Stimulated activated CD8-positive, alpha-beta memory T cell treated with anti-CD3 and anti-CD28 coated beads, Interleukin-7, amount 100 ng/mL, for 1 hour (primary cell): ENCODE measurements at regions not wholly inside any gene's neighbourhood (a gene's known extent, or its start where the extent isn't known, plus 50 kb on each side); places are given as distances from the start of the nearest gene placed in this dataset.

ENCODE experiments used
- DNase-seq, 2 donors: peaks; one replicate each; pipeline ENCODE4 v3.0.0-alpha.2; 2020; ENCODE audit warnings: low read depth in 2 of 2

DNA sequence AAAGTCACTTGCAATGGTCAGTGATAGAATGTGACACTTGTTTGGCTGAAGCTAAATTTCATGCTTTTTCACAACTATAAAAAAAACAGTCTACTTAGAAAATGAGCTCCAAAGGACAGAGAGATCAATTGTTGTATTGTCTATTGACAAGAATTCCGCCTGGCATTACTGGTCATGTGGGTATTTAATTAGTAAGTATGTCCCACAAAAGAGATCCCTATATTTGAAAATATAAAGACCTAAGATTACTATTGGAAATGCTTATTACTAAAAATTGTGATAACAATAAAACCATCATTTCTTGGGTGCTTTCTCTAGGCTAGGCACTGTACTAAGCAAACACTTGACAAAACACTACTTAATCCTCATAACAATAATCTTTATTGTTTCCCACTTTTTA lies 745.2 kb upstream of the C9orf72 start:
- no peak for DNase-seq

DNA sequence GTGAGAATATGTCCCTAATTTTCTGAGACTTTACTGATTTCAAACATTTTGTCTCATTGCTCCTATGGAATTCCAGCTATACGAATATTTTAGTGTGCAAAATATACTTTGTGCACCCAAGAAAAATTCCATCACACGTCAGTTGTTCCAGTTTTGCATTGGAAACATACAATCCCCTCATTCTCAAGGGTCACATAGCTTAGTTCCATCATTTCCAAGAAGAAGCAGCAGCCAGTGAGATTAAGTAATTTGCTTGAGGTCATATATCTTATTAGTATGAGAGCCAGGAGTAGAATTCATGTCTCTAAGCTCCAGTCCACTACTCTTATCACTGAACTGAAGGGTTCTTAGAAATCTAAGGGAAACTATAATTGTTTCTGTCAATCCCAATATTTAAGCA lies 746.7 kb upstream of the C9orf72 start:
- no peak for DNase-seq

DNA sequence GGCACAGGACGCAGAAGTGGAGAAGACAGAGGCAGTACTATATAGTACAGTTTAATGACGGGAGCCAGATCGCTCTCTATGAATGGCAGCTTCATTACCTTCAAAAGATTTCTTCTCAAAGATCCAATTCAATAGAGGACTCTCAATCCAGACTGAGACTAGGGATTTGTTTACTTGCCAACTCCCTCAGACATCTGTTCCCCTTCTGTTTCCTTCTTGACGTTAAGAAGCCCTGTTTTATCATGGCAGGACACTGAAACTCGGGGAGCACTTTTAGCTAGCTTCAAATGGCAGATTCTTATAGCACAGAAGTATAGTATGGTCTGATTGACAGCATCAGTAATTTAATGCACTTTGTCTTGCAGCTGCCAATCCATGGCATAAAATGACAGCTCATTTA lies 747.3 kb upstream of the C9orf72 start:
- no peak for DNase-seq

DNA sequence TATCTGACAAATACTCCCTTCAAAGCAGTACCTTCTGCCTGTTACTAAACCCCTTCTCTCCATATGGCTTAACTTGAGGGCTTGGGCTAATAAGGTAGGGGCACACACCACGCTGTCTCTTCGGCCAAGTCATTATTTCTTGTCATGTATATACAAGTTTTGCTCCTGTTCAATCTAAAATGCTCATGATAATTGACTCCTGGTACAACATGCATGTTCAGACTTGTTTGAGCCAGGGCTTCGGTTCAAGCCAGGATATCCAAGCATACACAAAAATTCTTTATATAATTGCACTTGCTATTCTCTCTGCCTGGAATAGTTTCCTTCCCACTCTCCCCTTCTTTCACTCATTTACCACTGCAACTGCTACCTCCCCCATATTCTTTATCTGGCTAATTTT lies 756.0 kb upstream of the C9orf72 start:
- no peak for DNase-seq

DNA sequence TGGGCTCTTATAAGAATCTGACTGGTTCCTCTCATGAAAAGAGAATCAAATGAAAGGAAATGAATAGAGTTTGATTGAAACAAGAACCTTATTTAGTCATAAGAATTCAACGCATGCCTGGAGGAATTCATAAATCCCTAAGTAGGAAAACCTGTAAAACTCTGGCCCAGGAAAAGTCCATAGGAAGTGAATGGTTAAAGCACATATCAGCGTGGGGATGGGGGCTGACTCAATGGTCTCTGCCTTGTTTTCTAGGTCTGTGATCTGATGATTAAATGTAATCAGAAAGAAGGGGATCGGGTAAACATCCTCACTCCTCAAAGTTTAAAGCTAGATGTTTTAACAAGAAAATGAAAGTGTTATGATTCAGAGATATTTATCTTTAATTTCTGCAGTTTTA lies 759.4 kb upstream of the C9orf72 start:
- no peak for DNase-seq

DNA sequence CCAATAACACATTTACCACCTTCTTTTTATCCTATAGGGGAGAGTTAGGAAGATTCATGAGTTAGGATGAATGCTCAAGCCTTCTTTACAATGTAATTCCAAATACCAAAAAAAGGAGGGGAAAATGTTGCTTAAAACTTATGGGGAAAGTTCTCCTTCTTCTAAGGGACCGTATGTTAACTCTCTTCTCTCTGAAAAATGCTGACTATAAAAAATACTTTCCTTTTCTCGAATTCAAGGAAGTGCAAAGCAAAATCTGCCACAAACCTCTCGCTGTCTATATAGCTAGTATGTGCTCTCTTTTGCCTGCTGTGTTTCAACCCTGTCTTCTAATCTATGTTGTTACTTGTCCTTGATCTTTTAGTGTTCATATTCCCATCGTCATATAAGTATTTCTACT lies 768.6 kb upstream of the C9orf72 start:
- no peak for DNase-seq

DNA sequence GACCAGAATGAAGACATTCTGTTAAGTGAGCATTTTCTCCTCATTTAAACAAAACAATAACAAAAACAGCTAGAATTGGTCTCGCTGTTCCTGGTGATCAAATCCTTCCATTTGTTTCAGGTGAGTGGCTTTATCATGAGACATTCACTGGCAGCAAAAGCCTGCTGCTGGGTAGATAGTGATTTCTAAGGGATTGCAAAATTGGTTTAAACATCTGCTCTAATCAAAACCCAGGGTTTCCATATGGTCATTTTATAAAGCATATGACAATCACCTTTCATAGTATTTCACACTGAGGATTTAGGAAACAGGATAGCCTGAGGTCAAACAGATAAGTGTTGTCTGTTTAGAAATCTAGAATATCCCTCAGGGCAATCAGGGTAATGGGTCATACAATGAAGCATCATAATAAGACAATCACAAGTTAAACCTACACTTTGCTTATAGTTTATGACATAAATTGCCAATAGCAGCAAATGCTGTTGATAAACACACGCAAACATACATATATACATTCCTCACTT lies 769.6 kb upstream of the C9orf72 start:
- DNase-seq = no peak

DNA sequence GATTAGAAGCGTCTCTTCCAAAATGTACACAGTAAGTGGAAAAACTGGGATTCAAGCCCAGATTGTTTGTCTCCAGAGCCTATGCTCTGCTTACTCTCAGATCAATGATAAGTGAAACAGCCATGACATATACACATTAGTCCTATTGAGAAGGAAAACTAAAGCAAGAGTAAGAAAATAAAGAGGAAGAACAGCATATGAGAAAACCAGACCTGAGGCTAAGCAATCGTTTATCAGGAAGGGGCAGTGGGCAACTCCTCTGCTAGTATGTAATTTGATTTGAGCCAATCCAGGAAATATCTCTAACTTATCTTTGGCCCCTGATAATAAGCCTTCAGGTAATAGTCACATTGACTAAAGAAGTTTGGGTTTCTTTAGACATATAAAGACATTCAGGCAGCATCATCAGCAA lies 789.9 kb upstream of the C9orf72 start:
- no peak for DNase-seq

DNA sequence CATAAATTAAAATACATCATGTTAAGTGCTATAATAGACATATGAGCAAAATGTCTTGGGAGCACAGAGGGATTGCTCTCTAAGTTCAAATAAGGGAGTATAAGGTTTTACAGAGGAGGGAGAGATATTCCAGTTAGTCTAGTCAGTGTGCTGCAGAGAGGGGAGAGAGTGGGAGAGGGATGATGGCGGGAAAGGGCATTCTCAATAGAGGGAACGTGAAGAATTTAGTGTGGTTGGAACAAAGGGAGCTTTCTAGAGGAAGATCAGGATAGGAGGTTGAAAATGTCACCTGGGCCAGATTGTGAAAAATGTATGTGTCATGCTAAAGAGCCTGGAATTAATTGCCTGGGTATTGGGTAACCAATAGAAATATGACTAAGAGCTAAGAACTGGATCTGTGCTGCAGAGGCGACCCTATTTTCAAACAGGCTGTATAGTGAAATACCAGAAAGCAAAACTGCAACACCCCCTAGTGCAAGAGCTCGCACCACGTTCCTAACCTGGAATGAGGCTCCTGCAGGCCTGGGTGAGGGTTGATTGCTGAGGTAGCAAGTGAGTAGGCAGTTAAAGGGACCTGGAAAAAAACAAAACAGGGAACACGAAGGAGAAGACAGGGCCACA lies 791.8 kb upstream of the C9orf72 start:
- DNase-seq = no peak

DNA sequence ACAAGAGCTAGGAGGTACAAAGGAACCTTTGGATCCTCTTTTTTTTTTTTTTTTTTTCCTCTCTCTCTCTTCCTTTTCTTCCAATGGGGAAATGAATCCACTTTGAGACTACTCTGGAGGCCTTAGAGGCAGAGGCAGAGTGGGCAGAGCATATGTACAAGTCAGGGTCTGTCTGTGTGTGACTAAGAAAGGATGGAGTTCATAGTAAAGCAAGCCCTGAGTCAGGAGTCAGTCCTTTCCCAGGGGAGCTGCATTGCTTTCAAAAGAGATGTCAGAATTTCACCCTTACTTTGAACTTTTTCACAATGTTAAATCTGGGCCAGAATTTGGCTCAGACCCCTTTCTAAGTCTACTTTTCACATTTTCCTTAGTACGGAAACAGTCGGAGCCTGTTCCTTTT lies 792.4 kb upstream of the C9orf72 start:
- DNase-seq = no peak

DNA sequence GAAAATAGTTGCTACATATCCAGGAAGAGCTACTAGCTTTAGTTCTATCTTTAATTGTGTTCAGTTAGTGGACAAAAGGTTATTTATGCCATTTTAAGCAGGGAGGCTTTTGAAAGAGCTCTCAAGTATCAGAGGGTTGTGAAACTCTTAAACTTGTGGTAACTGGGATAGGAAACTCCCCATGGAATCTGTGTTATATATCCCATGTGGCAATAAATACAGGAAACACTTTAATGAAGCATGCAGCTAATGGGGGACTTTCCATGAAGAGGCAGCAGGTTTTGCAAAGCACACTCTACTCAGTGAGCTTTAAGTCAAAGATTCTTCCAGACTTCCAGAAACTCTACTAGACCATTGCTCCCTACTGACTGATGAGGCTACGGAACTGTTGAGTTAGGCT lies 805.0 kb upstream of the C9orf72 start:
- no peak for DNase-seq

DNA sequence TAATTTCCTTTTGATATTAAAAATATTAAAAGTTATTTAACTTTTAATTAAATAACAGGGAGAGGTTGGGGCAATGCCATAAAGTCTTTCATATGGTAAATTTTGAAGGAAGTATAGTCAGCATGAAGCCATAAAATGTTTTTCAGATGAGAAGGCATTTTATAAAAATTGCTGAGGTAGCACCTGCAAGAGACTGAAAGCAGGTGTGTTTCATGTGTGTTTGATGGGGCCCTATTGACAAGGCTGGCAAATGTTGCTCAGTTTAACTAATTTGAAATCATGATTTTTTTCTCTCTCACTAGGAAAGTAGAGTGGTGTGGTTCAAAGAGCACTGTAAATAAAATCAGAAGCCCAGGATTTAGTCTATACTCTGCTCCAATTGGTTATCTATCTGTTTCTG lies 805.8 kb upstream of the C9orf72 start:
- no peak for DNase-seq

DNA sequence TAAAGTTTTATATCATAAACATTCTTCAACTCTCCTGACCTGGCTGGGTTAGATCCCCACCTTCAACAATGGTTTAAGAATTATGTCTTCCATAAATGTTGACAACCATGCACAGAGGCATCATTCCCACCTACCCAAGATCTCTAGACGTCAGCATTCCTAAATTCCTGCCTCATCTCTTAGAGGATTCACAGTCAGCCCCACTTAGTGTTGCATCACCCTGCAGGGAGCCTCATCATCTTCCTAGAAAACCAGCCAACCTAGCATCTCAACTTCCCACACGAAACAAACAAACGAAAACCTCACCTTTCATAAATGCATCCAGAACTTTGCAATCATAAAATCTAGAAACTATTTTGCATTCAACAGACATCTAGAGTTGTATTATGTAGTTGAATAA lies 816.1 kb upstream of the C9orf72 start:
- no peak for DNase-seq

DNA sequence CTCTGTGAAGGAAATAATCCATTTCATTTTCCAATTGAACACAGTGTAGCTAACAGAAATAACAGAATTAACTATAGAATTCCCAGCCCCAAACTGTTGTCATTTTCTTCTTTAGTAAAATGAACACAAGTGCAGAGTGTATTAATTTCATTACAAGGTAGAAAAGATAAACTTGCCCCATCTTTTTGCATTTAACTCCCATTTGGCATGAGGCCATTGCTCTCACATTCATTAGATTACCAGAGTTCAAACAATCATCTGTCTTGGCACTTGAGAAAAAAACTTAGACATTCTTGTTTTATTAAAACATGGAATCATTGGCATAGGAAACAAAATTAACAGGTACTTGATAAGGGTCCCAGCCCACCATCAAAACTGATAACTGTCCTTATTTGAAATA lies 821.5 kb upstream of the C9orf72 start:
- no peak for DNase-seq

DNA sequence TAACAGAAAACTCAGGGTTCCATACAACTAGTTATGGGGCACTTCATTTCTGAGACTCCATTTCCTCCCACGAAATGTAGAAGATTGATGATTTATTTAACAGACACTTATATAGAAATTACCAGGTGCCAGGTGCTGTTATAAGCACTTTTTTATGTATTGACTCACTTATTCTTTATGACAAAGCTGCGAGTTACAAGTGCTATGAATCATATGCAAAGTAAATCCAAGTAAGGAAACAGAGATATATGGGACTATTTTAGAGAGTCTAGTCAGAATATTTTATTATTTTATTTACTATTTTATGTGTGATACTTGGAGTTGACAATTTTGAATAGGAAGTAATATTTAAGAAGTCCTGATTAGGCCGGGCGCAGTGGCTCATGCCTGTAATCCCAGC lies 822.8 kb upstream of the C9orf72 start:
- DNase-seq = no peak

DNA sequence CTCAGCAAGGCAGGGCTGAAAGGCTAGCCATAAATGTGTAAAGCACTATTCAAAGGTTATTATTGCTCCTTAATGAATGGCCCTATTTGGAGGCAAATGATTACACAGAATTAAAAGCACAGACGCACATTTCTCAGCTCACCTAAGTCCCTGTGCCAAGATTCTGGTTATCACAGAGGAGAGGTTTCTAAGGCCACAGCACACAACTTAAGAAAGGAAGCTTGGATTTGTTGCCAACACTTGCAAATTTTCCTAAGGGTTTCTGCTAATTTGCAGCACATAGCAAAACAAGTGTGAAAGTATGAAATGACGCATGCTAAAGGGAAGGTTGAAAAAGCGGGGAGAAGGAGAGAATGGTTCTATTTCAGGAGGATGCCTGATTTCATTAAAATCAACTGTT lies 834.1 kb upstream of the C9orf72 start:
- no peak for DNase-seq

DNA sequence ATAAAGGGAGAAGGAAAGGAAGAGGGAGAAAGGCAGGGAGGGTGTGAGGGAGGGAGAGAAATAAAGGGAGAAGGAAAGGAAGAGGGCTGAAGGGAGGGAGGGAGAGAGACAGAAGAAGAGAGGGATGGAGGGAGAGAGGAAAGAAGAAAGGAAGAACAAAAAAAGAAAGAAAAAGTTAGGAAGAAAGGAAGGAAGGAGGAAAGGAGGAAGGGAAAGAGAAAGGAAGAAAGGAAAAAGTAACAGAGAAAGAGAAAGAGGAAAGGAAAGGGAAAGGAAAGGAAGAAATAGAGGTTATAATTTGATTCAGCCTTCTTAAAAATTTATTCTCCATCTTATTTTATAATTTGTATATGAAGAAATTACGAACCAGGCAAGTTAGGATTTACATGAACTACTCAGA lies 836.6 kb upstream of the C9orf72 start:
- DNase-seq = no peak

DNA sequence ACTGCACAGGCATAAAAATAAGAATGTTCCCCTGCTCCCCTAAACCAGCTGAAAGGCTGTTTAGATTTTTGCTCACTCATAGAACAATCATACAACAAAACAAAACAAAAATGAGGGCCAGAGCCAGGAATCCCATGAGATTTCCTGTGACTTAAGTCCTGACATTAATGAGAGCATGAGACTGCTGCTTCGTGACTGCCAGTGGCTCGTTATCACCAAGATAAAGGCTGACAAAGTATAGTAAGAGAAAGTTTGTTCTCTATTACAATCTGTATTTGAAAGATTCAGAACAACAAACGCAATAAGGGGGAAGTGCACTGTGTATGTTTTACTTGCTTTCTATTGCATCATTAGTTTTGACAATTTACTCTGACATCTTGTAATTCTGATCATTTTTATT lies 837.1 kb upstream of the C9orf72 start:
- DNase-seq = no peak

DNA sequence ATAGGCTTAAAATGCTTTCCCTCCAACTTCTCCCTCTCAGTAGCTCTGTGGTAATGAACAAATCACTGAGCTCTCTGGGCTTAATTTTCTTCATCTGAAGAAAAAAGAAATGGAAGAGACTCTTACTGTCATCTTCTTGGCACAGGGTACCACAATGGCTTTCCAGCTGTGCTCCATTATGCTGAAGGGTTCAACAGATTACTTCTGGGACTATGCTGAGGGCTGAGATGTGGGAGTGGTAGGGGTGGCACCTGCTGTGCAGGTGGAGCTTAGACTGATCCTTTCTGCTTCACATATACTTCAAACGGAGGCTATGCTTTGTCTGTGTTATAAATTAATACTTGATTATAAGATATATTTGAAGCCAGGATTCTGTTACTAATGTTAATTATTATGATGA lies 840.2 kb upstream of the C9orf72 start:
- no peak for DNase-seq

DNA sequence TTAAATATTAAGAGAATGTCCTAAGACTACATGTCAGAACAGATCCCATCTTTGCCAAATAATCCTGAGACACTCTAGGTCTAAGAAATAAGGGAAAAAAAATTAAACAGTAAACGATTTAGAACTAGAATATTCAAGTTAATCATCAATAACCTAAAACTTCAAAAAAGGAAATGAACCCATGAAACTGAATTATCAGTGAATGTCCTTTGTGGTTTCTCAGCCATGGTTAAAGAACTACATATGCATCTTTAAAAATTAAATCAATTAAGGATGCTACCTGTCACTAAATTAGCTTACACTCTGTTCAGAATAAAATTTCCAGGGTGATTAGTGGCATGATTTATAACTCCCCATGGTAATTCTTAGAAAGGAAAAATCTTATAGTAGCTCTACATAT lies 850.0 kb upstream of the C9orf72 start:
- DNase-seq = no peak

DNA sequence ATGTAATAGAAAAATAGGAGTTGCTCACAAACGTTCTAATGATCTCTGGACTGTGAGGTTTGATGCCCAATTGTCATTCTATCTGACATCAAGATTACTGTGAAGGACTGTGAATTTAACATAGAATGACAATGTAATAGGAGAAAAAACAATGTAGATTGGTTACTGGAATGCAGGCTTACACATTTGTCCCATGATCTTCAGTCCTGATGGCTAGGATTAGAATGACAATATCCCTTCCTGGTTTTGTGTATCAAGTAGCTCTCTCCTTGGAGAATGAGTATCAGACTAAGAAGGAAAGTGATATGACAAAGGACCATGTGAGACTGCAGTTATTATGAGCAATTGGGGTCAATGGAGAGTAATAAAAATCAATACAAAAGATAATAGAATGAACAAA lies 862.2 kb upstream of the C9orf72 start:
- DNase-seq = no peak

DNA sequence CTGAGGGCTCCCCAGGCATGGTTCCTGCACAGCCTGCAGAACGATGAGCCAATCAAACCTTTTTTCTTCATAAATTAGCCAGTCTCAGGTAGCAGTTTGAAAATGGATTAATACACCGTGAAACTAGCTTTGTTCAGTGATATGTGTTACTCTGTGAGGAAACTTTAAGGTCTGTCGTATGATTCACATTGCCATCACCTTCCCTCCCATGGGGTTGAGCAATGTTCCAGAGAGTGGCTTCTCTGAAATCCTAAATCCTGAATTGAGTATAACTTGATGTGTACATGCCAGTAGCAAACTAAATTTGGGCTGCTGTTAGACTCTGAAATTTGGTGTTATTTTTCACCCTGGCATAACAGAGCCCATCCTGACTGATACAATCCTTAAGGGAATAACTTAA lies 866.4 kb upstream of the C9orf72 start:
- DNase-seq = no peak

DNA sequence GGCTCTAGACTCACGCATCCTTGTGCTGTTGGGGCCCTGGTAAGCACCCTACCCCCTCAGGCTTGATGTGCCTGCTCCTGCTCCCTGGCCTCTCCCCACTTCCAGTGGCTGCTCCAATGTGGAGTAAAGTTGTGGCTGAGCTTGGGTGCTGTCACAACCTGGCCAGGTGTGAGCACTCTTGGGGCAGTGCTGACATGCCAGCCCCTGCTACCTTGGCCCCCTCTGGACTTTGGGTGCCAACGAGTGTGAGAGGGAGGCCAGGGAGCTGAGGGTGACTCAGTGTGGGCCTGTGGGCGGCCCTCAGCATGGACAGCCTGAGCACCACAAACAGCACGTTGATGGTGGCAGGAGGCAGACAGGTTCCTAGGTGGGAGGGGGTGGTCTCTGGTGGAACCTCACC lies 870.2 kb upstream of the C9orf72 start:
- DNase-seq = no peak

DNA sequence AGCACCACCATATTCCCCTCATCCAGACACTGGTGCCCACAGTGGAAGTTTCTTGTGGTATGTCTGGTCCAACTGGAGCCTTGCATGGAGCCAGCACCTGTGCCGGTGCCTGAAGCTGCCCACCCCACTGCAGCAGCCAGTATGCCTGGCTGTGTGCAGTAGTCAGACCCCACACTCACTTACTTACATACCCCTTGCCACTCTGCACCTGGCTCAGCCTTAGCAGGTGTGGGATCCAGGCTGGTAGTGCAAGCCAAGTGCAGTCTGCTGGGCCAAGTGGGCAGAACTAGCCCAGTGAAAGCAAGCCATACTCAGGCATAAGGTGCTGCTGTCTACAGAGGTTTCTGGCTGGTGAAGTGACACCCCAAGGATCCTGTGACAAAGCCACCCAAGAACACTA lies 871.4 kb upstream of the C9orf72 start:
- DNase-seq = no peak
